ENCODE measurements at regions not wholly inside any gene's neighbourhood (a gene's known extent, or its start where the extent isn't known, plus 50 kb on each side); places are given as distances from the start of the nearest gene placed in this dataset.

DNA sequence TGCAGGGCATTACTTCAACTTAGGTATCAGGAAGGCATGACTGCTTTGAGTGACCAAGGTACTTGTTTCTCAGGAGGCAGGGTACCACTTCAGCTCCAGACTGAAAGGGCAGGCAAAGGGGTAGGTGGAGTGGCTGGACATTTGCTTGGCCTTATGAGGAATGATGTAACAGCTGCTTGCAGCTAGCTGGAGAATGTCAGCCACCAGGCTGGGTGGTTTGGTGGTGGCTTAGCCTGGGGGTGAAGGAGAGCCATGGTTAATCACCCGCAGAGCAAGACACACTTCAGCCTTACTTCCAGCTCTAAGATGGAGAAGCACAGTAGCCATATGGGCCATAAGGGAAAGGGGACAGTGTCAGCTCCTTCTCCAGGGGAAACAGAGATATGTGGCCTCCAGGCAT, 146.1 kb downstream of the APIP start:
- TF ChIP-seq, protein P1, sequence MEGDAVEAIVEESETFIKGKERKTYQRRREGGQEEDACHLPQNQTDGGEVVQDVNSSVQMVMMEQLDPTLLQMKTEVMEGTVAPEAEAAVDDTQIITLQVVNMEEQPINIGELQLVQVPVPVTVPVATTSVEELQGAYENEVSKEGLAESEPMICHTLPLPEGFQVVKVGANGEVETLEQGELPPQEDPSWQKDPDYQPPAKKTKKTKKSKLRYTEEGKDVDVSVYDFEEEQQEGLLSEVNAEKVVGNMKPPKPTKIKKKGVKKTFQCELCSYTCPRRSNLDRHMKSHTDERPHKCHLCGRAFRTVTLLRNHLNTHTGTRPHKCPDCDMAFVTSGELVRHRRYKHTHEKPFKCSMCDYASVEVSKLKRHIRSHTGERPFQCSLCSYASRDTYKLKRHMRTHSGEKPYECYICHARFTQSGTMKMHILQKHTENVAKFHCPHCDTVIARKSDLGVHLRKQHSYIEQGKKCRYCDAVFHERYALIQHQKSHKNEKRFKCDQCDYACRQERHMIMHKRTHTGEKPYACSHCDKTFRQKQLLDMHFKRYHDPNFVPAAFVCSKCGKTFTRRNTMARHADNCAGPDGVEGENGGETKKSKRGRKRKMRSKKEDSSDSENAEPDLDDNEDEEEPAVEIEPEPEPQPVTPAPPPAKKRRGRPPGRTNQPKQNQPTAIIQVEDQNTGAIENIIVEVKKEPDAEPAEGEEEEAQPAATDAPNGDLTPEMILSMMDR (conservative IDR thresholded peaks at IDR 0.05; ENCODE audit: low read depth, low read length) = no peak
- no peak for TF ChIP-seq RAD21 (IDR thresholded peaks at IDR 0.05; ENCODE audit: low read length)
- no peak for TF ChIP-seq NFE2L2 (IDR thresholded peaks at IDR 0.05; ENCODE audit: low read depth, low read length)
- no peak for TF ChIP-seq MXI1 (IDR thresholded peaks at IDR 0.05; ENCODE audit: borderline replicate concordance, low read depth, low read length)
- no peak for TF ChIP-seq POLR2A (IDR thresholded peaks at IDR 0.05; ENCODE audit: low read depth, low read length)
- no peak for TF ChIP-seq CEBPB (IDR thresholded peaks at IDR 0.05; ENCODE audit: low read depth, low read length)
- no peak for TF ChIP-seq MAZ (IDR thresholded peaks at IDR 0.05; ENCODE audit: borderline replicate concordance, low read depth, low read length)
- TF ChIP-seq, protein P2, sequence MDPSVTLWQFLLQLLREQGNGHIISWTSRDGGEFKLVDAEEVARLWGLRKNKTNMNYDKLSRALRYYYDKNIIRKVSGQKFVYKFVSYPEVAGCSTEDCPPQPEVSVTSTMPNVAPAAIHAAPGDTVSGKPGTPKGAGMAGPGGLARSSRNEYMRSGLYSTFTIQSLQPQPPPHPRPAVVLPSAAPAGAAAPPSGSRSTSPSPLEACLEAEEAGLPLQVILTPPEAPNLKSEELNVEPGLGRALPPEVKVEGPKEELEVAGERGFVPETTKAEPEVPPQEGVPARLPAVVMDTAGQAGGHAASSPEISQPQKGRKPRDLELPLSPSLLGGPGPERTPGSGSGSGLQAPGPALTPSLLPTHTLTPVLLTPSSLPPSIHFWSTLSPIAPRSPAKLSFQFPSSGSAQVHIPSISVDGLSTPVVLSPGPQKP (IDR thresholded peaks at IDR 0.05; ENCODE audit: borderline replicate concordance, low read depth, low read length) = no peak
- TF ChIP-seq RCOR1 (IDR thresholded peaks at IDR 0.05; ENCODE audit: insufficient replicate concordance, low read length) = no peak
- TF ChIP-seq, protein P3, sequence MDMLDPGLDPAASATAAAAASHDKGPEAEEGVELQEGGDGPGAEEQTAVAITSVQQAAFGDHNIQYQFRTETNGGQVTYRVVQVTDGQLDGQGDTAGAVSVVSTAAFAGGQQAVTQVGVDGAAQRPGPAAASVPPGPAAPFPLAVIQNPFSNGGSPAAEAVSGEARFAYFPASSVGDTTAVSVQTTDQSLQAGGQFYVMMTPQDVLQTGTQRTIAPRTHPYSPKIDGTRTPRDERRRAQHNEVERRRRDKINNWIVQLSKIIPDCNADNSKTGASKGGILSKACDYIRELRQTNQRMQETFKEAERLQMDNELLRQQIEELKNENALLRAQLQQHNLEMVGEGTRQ (IDR thresholded peaks at IDR 0.05; ENCODE audit: low read depth, low read length) = no peak
- no peak for TF ChIP-seq MAFK (IDR thresholded peaks at IDR 0.05; ENCODE audit: low read depth, low read length)
